ENCODE measurements at regions not wholly inside any gene's neighbourhood (a gene's known extent, or its start where the extent isn't known, plus 50 kb on each side); places are given as distances from the start of the nearest gene placed in this dataset.

DNA sequence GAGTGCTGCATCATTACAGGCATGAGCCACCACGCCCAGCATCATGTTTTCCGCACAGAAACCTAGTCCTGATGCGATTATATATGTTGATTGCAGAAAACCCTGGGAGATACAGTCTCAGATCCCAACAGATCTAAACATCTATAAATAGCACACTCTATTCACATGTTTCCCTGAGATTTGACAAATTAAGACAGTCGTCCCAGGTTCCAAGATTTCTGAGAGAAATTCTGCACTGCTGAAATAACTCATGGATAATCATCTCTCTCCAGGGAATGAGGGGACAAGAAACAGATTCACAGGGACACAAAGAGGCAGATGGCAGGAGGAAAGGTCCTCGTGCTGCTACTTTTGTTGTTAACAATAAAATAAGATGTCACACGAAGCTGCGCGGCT, 393.1 kb upstream of the CELF2 start:
- H3K4me3 ChIP-seq (replicated peaks in 1 of 3; ENCODE audit: insufficient read depth in 1 of 3, low read depth in 1 of 3, low read length in 3 of 3): no peak overlapping the region
- no TSS peak for BruUV-seq (replicated peaks)
- ChIA-PET POLR2A (no interaction called here), CTCF (interaction anchor here (1.3 kb wide), 1 partner anchor 13 kb away, joined by 3 read pairs; no protein-coding TSS in a partner anchor)
- DNase-seq (ENCODE audit: low read depth, low spot score) (no peak), FAIRE-seq (no peak)
- H3K4me1 ChIP-seq (ENCODE audit: control insufficient read depth, extremely low read depth, insufficient read depth, low read length): no peaks in the 10 kb centered on the region
- no peak overlapping the region for H3K27ac ChIP-seq (ENCODE audit: insufficient read depth, low read depth, low read length)
- no peaks in the 10 kb centered on the region for H3K27me3 ChIP-seq (ENCODE audit: control insufficient read depth in 2 of 2, insufficient read depth in 2 of 2, low read length in 2 of 2)
- intact Hi-C loops (cut with micrococcal nuclease) (no loop called here), dilution Hi-C loops (cut with MboI; ENCODE audit: extremely low pct_ligation_motif_present, low sequenced_read_pairs) (no loop called here)
- H2AFZ ChIP-seq (ENCODE audit: low read depth, low read length): no peak overlapping the region
- TF ChIP-seq EZH2 (IDR thresholded peaks at IDR 0.05; ENCODE audit: borderline replicate concordance, low read depth, low read length, severe bottlenecking) (no peak), POLR2A (IDR thresholded peaks at IDR 0.05; ENCODE audit: low read depth, low read length) (no peak), MYC (IDR thresholded peaks at IDR 0.05; ENCODE audit: low read depth, low read length) (no peak), GATA2 (IDR thresholded peaks at IDR 0.05; ENCODE audit: insufficient read depth, insufficient read length, low read depth, low read length) (no peak), FOS (IDR thresholded peaks at IDR 0.05; ENCODE audit: borderline replicate concordance, insufficient read depth, low read length) (no peak), JUN (IDR thresholded peaks at IDR 0.05; ENCODE audit: borderline replicate concordance, insufficient read depth, insufficient read length, low read depth) (no peak), POLR2AphosphoS5 (IDR thresholded peaks at IDR 0.05; ENCODE audit: insufficient read depth, low read depth, low read length) (no peak)
- TF ChIP-seq, protein P1, sequence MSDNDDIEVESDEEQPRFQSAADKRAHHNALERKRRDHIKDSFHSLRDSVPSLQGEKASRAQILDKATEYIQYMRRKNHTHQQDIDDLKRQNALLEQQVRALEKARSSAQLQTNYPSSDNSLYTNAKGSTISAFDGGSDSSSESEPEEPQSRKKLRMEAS (IDR thresholded peaks at IDR 0.05; ENCODE audit: insufficient read depth, insufficient read length): no peak
- TF ChIP-seq, protein P2, sequence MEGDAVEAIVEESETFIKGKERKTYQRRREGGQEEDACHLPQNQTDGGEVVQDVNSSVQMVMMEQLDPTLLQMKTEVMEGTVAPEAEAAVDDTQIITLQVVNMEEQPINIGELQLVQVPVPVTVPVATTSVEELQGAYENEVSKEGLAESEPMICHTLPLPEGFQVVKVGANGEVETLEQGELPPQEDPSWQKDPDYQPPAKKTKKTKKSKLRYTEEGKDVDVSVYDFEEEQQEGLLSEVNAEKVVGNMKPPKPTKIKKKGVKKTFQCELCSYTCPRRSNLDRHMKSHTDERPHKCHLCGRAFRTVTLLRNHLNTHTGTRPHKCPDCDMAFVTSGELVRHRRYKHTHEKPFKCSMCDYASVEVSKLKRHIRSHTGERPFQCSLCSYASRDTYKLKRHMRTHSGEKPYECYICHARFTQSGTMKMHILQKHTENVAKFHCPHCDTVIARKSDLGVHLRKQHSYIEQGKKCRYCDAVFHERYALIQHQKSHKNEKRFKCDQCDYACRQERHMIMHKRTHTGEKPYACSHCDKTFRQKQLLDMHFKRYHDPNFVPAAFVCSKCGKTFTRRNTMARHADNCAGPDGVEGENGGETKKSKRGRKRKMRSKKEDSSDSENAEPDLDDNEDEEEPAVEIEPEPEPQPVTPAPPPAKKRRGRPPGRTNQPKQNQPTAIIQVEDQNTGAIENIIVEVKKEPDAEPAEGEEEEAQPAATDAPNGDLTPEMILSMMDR (IDR thresholded peaks at IDR 0.05; ENCODE audit: extremely low read depth in 1 of 2, insufficient read depth in 1 of 2, low read depth in 1 of 2, low read length in 2 of 2): no peak
- no peak overlapping the region for H3K9ac ChIP-seq (replicated peaks; ENCODE audit: extremely low read depth, insufficient read depth, low read length)
- H3K79me2 ChIP-seq (ENCODE audit: control insufficient read depth, insufficient read depth, low read length): no peaks in the 10 kb centered on the region
- H3K9me1 ChIP-seq (replicated peaks; ENCODE audit: control insufficient read depth, extremely low read depth, insufficient read depth, low read length): no peaks in the 10 kb centered on the region
- no peaks in the 10 kb centered on the region for H4K20me1 ChIP-seq (replicated peaks; ENCODE audit: control insufficient read depth, extremely low read depth, insufficient read depth, low read length)
- no peaks in the 10 kb centered on the region for H3K36me3 ChIP-seq (ENCODE audit: control insufficient read depth in 2 of 2, extremely low read depth in 1 of 2, insufficient read depth in 2 of 2, low read length in 2 of 2)
- H3K4me2 ChIP-seq (ENCODE audit: insufficient read depth, low read length): no peak overlapping the region
- H3K9me3 ChIP-seq (replicated peaks; ENCODE audit: control insufficient read depth, insufficient read depth, low read length): no peaks in the 10 kb centered on the region

Data from endothelial cell of umbilical vein (primary cell).